GM19438 (cell line): ENCODE measurements at regions not wholly inside any gene's neighbourhood (a gene's known extent, or its start where the extent isn't known, plus 50 kb on each side); places are given as distances from the start of the nearest gene placed in this dataset.

Experiments
- ATAC-seq: cut with Tn5 transposase; IDR thresholded peaks from one replicate; pipeline ENCODE4 v1.9.1; 2021; ENCODE audit warnings: low read depth; ENCODE audit not compliant: unreplicated experiment

DNA sequence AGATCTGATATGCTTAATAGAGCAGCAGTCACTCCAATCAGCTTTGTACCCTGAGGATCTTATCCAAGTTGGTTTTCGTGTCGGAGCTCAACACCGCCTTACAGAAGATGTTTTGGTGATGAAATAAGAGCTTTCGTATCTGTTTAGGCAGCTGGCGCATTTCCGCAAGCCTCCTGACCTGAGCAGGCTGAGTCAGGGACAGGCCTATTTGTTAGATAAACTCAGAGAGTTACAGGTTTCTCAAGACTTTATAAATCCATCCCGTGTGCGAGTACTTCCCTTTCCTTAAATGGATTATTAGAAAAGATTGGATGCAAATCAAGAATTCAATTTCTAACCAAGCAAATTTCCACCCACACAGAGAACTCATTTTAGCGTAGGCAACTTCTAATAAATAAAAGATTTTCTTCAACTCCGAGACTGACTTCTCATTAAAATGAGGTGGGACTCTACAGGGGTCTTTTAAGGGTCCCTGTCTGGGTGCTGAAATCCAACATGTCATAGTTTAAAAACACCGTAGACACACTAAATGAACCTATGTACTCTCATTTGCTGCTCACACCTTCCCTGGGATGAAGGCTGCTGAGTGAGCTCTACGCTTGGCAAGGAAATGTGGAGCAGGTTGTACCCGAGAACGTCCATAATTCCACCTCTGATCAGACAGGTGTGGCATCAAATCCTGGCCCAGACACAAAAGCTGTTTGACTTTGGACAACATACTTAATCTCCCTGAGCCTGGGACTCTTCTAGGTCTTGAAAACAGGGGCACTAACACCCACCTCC, 106.9 kb upstream of the F3 start:
- ATAC-seq: no peak

GRCh38 chr1:94646786-94647555, 105.4 kb upstream of the F3 start:
- ATAC-seq: no peak

- no peak for ATAC-seq
Observed at GRCh38 chr1:94646141-94646643, 104.6 kb upstream of the F3 start.

DNA sequence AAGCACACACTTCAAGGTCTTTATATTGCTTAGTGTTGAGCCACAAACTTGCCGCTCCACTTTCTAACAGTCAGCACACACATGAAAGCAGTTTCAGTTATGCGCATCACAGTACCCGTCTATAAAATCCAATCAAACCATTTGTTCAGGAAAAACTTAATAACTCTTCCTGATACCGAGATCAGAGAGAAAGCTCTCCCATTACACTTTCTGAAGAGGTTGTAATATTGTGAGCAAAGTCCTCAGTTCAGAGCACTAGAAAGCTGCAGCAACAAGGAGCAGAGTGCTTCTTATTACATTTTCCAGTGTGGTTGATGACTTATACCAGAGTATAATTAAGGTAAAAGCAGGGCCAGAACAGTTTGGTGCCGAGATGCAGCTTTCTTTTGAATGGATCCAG, 102.8 kb upstream of the F3 start:
- no peak for ATAC-seq

DNA sequence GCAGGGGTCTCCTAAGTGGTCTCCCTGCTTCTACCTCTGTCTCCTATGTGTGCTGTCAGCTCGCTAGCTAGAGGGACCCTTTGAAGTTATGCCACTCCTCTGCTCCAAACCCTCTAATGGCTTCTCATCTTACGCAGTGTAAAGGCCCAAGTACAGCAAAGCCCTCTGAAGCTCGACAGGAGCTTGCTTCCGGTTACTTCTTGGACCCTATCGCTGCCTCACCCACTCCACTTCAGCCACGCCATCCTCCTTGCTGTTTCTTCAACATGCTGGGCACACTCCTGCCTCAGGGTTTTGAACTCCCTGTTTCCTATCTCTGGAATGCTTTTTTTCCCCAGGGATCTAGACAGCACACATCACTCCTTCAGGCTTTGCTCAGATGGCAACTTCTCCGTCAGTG, 102.3 kb upstream of the F3 start:
- no peak for ATAC-seq

DNA sequence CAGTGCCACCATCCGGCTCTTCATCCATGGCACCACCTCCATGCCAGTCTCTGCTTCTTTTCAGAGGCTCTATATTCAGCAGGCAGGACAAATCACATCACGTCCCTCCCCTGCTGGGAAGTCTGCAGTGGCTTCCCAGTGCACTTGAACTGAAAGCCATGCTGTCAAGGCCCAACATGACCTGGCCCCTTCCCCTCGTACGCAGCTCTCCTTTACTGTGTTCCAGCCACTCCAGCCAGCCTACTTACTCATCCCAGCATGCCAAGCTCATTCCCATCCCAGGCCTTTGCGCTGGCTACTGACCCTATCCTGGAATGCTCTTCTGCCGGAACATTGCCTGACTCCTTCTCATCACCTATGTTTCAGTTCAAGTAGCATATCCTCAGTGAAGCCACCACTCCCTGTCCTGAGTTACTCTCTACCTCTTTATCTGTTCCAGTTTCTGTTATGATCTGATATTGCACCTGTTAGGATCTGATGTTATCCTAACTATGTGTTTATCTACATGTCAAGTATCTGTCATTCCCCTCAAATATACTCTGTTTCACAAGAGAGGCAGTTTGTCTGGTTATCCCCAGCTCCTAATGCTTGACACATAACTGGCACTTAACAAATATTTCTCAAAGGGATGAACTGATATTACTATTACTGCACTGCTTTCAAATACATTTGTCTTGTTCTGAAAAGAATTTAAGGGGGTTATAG, 101.2 kb upstream of the F3 start:
- no peak for ATAC-seq

- ATAC-seq: no peak
Observed at GRCh38 chr1:94641990-94642389, 100.4 kb upstream of the F3 start.

DNA sequence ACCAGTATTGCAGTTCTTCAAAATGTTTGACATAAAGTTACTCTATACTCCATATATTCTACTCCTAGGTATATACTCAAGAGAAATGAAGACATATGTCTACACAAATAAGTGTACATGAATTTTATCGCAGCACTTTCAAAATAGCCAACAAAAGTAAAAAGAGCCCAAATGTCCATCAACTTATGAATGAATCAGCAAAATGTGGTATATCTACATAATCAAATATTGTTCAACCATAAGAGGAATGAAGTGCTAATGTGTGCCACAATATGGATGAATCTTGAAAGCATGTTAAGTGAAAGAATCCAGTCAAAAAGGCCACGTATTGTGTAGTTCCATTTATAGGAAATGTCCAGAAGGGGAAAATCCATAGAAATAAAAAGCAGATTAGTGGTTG, 98.6 kb upstream of the F3 start:
- ATAC-seq: no peak

GRCh38 chr1:94637121-94637520, 95.6 kb upstream of the F3 start:
- ATAC-seq: no peak

DNA sequence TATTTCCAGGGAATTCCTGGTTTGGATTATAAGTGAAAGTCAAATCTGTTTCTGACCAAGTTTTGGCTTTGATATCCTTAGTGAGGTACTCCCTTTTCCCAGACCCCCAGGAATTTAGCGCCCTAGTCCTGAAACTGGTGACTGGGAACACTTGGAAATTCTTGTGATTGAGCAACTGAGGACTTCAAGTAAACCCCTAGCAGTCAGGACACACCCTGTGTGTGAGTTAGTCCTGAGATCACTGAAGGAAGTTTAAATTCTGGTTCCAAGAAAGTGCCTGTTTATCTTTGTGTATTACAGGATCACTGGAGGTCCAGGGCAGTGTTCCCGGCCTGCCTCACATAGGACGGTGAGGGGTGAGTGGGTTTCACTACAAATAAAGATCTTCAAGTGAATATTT, 95.1 kb upstream of the F3 start:
- ATAC-seq: no peak

DNA sequence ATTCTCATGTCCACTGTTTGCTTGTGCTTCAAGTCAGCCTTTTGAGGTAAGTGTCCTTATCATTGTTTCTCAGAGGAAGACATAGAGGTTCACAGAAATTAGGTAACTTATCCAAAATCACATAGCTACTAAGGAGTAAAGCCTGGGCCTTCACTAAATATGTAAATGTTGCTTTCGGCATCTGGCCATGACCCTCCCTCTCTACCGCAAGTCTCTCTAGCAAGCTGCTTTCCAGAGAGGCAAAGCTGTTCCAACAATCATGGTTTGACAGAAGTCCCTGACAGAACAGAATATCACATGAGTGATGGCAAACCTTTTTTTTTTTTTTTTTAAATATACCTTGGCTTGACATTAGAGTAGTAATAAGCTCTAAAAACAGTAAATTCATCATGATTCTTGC, 94.5 kb upstream of the F3 start:
- ATAC-seq: no peak

- ATAC-seq: no peak
Observed at GRCh38 chr1:94634977-94635416, 93.4 kb upstream of the F3 start.

DNA sequence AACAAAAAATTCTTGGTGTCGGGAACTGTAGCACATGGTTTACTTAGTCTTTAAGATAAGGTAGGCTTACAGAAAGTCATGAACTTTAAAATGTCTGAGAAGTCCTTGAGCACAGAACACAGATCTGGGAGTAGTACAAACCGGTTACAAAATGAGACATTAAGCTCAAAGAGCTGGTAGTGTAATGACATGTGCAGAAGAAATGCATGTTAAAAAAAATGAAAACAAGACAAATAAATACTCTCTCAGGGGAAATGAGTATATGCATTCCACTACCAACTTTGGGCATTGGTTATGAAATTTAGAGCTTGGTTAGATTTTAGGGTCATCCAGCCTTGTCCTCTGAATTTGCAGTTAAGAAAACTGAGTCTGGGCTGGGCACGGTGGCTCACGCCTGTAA, 91.5 kb upstream of the F3 start:
- no peak for ATAC-seq

DNA sequence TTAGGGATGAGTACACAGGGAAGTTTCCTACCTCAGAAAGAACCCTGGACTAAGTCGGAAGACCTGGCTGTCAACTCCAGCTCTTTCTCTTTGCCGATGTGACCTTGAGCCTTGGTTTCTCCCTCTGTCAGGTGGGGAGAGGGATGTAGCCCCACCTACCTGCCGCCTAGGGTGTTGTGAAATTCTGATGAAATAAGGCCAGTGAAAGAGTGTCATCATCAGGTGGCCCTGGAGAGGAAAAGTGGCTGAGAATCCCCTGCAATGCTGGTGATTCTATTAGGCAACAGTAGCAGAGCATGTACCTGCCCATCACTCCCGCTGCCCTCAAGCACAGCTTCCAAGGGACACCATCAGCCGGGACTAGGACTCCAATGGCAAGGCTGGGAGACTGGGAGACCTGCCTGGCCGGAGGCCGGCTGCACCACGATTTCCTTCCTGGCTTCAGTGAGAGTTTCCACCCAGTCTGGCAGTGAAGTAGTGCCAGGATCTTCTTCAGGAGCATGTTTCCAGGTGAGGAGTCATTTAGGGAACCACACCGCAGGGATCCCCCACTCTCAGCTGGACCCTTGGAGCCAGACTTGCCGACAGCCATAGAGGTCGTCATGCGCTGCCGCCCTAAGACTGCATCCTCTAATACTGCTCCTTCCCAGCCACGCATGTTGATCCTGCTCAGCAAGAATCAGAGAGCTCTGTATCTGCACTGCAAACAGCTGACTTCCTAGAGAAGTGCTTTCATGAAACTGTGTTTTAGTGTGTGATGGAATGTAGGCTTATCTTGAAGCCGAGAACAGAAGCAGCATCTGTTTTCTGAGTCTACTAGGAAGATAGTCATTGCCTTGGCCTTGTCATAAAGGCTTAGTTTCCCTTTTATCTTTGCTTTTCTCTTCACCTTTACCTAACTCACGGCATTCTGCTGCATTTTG, 88.0 kb upstream of the F3 start:
- no peak for ATAC-seq

GRCh38 chr1:94628499-94628843, 86.9 kb upstream of the F3 start:
- no peak for ATAC-seq

GRCh38 chr1:94627771-94628498, 86.4 kb upstream of the F3 start:
- no peak for ATAC-seq

DNA sequence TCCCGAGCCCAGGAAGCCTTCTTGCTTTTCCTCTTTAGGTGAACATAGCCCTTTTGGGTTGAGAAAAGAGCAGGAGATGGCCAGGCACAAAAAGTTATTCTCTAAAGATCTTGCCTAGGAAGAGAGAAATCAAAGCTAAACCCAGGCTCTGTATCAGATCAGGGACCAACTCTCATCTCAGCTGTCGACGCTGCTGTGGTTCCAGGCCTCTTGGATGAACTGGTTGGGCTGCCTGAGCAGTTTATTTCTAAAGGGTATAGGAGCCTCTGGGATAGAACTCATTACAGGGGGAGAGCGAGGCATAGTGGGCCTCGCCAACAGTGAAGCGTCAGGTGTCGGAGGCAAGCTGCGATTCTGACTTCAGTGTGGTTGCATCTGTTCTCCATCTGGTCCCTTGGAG, 82.6 kb upstream of the F3 start:
- no peak for ATAC-seq

DNA sequence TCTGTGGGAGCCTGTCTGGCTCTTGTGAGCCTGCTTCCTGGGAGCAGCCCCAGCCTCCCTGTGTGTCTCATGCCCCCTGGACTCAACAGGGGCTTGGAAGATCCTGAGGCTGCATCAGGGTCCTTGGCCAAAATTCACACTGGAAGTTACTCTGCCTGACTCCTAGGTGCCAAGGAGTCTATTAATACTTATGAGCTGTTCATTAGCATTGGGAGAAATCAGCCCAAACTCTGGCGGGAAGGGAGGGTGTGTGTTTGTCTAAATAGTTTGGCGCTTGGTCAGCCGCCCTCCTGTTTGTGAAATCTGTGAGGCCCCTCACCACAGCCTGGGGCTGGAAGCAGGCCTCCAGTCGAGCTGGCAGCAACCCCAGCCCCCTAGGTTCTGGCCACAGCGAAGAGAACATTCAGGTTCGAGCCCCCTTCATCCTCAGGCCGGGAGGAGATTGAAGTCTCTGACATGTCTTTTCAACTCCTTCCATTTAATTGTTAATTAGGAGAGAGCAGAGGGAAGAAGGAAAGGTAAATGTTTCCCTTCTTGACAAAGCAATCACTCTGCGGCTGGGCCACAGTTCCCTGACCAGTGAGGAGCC, 82.1 kb upstream of the F3 start:
- ATAC-seq: no peak

DNA sequence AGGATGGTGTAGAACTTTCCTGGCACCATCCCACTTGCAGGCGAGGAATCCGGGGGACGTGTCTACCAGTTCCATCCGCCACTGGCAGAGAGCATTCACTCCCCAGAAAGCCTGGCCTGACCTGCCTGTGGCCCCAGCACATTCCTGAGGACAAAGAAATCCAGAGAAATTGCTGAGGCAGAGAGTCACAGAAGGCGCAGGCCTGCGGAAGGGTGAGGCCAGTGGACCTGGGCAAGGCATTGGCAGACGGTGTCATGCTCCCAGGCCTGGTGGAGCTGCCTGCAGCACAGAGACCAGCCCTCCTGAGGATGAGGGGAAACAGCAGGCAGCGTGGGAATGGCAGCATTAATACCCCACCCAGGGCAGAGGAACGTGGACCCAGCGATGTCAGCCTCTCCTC, 81.2 kb upstream of the F3 start:
- ATAC-seq: no peak
